SK-N-SH treated with all-trans-retinoic acid at 6 μM for 48 hours (cell line): ENCODE measurements at regions not wholly inside any gene's neighbourhood (a gene's known extent, or its start where the extent isn't known, plus 50 kb on each side); places are given as distances from the start of the nearest gene placed in this dataset.

Experiments used
- TCF4 ChIP-seq: fragments of 250-450 bp; sonication (Bioruptor Pico); IDR thresholded peaks from 2 replicates; pipeline ENCODE4 v1.8.0; 2021; ENCODE audit warnings: mild to moderate bottlenecking, moderate library complexity, borderline replicate concordance
- TF ChIP-seq, protein P1 (sequence below): fragments of 250-450 bp; sonication (Bioruptor Pico); IDR thresholded peaks from 2 replicates; pipeline ENCODE4 v1.5.0; 2020; ENCODE audit warnings: mild to moderate bottlenecking, moderate library complexity

- TF ChIP-seq TCF4 (CRISPR knock-in tag), result no peak
- TF ChIP-seq, protein P1, sequence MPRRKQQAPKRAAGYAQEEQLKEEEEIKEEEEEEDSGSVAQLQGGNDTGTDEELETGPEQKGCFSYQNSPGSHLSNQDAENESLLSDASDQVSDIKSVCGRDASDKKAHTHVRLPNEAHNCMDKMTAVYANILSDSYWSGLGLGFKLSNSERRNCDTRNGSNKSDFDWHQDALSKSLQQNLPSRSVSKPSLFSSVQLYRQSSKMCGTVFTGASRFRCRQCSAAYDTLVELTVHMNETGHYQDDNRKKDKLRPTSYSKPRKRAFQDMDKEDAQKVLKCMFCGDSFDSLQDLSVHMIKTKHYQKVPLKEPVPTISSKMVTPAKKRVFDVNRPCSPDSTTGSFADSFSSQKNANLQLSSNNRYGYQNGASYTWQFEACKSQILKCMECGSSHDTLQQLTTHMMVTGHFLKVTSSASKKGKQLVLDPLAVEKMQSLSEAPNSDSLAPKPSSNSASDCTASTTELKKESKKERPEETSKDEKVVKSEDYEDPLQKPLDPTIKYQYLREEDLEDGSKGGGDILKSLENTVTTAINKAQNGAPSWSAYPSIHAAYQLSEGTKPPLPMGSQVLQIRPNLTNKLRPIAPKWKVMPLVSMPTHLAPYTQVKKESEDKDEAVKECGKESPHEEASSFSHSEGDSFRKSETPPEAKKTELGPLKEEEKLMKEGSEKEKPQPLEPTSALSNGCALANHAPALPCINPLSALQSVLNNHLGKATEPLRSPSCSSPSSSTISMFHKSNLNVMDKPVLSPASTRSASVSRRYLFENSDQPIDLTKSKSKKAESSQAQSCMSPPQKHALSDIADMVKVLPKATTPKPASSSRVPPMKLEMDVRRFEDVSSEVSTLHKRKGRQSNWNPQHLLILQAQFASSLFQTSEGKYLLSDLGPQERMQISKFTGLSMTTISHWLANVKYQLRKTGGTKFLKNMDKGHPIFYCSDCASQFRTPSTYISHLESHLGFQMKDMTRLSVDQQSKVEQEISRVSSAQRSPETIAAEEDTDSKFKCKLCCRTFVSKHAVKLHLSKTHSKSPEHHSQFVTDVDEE (CRISPR knock-in tag), result no peak
Observed at GRCh38 chr11:114942207-114942606, 263.9 kb downstream of the NXPE2 start.
